Limb (tissue), 2 donors: ENCODE measurements at regions not wholly inside any gene's neighbourhood (a gene's known extent, or its start where the extent isn't known, plus 50 kb on each side); places are given as distances from the start of the nearest gene placed in this dataset.

Experiments
- DNase-seq, 2 donors: peaks; one replicate each; pipeline ENCODE4 v3.0.0-alpha.2; 2016; ENCODE audit errors: extremely low spot score in 2 of 2

DNA sequence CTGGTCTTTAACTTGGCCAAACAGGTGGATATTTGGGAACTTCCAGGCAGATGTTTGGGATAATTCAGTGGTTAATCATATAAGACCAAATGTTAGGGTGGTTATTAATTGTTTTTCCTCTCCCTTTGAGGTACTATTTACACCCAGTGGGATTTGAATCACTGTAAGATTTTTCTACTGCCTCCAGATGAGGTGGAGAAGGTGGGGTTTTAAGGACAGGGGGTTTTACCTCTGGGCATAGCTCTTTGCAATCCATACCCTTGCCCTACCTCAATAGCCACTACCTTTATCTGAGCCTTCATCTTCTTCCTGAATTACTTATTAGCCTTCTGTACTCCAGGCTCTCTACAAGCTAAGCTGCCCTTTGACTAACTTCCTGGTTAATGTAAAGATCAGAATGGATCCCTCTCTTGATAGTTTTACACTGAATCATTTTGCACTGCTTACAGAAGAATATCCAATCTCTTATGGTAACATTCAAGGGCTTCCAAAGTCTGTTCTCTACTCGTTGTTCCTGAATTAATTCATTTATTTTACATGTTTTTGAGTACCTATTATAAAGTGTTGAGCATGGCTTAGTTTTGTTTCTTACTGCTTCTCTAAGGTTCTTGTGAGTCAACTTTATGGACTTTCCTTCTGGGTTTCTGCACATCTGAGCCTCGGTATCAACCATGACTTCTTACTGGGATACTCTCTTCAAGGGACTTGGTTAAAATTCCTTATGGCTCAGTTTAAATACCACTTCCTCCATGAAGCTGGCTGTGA lies 331.2 kb upstream of the TBL1XR1 start:
- DNase-seq, result no peak

DNA sequence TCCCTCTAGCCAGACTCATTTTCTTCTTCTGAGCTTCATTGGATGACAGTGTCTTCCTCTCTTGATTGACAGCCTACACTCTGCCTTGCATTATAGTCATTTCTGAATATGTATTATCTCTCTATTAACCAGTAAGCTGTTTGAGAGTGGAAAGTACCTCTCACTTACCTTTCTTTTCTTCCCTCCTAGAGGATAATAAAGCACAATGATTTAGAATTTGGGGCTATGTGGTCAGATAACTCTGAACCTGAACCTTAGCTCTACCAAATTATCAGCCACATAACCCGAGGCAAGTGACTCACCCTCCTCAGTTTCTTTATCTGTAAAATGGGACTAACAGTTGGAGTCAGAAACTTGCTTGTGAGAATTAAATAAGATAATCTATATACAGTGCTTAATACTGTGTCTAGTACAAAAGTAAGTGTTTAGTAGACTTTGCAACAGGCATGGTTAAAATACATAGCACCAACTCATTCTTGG lies 331.8 kb upstream of the TBL1XR1 start:
- no peak for DNase-seq

DNA sequence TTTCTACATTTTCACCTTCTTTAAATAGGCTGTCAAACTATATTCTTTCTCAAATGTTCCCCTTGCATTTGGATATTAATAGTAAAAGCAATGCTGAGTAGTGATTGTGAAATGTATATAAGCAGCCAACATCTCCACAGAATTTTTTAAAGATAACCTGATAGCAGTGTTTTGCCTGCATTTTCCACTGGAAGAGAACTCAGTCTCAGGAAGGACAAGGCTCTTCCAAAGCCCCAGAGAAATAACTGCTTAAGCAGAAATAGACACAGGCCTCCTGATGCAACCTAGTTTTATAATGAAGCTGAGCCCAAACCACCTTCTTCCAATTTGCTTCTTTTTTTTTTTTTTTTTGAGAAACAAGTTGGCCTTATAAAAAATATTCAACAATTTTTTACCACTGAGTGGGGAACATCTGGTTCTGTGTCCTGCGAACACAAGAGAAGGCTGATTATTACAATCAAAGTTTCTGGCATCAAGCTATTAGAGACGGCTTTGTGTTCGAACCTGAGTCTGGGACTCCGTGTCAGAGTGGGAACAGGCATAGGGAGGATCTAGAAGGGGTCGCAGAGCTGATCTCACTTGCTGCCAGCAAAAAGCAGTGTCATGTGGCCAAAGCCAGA lies 332.5 kb upstream of the TBL1XR1 start:
- no peak for DNase-seq

DNA sequence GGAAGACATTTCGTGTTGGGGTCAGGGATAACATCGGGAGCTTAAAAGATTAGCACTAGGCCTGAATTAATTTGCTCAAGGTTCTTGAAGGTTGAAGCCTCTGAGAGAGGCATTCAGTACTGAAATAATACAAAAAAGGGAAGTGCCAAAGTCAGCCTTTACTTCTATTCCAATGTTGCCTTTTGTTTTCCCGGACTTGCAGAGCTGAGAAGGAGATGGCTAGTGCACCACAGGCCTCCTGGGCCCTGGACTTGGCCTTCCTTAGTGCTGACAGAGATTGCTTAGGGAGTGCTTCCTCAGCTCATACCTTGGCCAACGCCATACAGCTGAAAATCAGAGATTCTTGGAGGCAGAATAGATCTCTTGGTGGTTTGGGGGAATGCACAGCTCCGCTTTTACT lies 333.6 kb upstream of the TBL1XR1 start:
- no peak for DNase-seq

DNA sequence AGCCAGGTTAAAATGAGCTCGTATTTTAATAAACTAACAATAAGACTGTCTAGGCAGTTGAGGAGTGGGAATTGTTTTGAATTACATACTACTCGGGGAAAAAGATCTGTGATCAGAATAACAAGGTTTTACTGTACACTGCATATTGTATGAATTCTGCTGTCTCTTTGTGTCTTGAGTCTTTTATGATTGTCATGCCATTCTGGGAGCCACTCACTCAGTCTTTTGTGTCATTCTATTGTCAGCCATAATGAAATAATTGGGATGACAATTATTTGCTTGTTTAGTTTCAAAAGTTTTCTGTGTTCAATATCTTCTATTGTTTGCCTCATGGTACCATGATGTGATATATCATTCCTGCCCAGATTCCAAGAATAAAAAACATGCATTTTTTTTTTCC lies 339.6 kb upstream of the TBL1XR1 start:
- no peak for DNase-seq

- no peak for DNase-seq
Measured at GRCh38 chr3:177537612-177538011, 340.3 kb upstream of the TBL1XR1 start.

DNA sequence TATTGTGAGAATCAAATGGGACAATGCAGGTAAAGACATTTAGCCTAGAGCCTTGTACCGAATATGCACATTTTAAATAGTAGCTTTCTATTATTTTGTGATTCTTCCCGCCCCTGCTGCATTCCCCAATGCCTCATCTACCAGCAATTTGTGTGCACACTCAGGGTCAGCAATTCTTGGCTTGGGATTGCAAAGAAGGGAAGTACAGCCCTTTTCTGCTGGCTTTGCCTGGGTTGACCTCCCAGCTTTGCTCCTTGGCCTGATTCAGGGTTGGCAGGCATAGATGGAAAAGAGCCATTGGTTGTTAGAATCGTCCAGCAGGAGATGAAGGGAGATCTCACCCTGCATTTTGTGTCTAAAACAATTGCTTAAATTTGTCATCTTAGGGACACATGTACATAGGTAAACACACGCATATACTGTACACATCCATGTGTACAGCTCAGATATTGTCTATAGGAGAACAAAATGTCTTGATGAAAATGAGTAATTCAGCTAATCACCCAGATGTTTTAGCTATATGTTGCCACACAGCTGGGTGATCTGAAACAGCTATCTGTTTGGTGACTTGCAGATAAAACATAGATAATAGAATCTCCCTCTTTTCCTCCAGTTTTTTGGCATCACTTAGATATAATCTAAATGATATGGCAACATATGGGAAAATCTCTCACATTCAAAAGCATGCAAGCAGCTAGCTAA lies 340.9 kb upstream of the TBL1XR1 start:
- no peak for DNase-seq

DNA sequence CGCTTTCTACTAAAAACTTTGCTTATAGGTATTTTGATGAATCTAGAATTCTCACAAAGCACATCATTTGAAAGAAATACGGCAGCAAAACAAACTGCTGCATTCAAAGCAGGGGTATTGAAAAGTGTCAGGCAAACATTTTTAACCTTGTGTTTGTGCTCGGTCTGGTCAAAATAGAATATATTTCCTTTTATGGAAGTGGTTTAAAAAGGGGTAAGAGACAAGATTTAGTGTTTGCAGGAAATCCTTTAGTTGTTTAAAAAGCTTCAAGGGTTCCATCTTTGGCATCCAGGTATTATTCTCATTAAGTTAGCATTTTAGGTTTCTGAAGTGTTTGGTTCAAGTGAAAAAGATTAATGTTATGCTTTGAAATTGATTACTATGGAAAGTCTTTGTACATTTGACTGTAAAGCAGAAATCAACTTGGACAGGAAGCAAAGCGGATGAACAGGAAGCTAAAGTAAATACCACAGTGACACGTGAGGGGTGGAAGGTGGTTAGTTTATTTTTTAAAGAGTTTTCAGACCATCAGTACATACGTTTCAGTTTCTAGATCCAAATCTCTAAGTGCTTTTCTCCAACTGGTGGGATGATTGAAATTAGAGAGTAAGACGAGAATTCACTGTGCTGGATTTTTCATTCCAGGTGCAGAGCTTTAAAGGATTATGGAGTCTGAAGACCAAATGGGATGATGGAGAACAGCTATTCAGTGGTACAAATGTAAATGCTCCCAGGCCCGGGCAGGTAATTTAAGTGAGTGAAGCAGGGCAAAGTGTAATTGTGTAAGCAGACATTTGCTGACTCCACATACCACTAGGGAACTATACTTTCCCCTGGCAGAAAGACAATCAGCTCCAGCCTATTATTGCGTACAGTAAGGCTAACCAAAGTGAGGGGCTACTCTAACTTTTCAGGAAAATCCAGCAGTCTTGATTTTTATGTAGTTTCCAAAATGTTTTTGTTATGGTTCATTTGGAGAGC lies 341.8 kb upstream of the TBL1XR1 start:
- no peak for DNase-seq

DNA sequence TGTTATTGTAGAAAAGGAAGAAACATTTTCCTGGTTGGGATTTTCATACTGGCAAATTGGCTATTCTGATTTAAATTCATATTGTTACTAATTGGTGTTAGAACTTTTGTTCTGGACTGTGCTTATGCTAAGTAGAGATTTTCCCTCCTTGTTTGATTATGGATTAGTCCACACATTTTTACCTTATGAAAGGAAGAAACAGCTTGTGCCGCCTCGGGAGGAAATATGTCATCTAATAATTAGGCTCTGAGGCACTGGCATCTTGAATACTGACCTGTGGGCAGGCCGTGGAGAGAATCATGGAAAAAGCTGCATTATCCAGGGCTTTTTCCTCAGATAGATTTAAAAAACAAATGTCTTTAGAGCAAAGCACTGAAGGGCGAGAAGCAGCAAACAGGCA lies 344.3 kb upstream of the TBL1XR1 start:
- DNase-seq, result no peak

DNA sequence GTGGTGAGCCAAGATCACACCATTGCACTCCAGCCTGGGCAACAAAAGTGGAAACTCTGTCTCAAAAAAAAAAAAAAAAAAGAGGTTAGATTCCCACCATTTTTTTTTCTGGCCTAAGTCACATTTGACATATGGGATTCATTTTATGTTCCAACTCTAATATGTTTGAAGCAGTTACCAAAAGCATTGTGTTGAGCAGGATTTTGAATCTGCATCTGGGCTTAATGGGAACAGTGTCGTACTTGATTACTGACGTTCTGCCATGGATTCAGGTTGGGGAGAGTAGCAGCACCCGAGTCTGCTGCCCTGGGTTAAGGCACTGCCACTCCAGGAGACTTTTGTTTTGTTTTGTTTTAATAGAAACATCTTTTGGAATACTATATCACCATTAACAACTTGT lies 348.7 kb upstream of the TBL1XR1 start:
- DNase-seq, result no peak

GRCh38 chr3:177547711-177548350 lies 350.5 kb upstream of the TBL1XR1 start:
- DNase-seq, result no peak

- DNase-seq, result no peak
Measured at GRCh38 chr3:177550667-177551066, 353.4 kb upstream of the TBL1XR1 start.

DNA sequence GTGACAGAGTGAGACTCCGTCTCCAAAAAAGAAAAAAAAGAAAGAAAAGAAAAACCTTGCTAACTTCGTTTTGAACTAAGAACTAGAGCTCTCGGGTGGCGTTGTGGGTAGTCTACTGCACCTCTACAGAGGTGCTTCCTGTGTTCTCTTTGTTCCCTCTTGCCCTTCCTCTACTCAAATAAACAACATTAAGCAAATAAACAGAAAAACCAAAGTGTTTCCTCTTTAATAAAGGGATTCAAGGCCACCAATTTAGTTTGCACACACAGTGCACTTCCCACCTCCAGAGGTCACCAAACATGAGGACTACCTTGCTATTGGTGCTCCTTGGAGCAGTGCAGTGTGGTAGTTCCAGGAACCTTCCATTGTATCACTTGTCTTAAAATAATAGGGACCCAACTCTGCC lies 354.2 kb upstream of the TBL1XR1 start:
- no peak for DNase-seq

DNA sequence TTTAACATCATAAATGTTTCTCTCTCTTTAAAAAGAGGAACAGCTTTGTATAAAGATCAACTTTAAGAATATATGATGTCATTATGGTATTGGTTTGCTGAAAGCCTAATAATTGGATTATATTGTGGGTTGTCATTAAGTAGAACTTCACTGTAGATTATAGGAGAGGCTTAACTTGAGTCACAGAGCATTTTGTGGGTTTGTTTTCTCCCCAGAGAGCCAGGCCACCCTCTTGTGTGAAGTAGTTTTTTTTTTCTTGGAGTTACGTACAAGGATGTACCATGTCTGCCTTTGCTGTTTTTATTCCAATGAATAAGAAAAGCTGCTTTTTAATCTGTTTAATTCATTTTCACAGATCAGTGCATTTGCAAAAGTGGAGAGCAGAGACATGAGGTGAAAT lies 354.8 kb upstream of the TBL1XR1 start:
- DNase-seq, result no peak

GRCh38 chr3:177553012-177553411 lies 355.7 kb upstream of the TBL1XR1 start:
- no peak for DNase-seq

GRCh38 chr3:177553579-177553978 lies 356.3 kb upstream of the TBL1XR1 start:
- DNase-seq, result no peak

DNA sequence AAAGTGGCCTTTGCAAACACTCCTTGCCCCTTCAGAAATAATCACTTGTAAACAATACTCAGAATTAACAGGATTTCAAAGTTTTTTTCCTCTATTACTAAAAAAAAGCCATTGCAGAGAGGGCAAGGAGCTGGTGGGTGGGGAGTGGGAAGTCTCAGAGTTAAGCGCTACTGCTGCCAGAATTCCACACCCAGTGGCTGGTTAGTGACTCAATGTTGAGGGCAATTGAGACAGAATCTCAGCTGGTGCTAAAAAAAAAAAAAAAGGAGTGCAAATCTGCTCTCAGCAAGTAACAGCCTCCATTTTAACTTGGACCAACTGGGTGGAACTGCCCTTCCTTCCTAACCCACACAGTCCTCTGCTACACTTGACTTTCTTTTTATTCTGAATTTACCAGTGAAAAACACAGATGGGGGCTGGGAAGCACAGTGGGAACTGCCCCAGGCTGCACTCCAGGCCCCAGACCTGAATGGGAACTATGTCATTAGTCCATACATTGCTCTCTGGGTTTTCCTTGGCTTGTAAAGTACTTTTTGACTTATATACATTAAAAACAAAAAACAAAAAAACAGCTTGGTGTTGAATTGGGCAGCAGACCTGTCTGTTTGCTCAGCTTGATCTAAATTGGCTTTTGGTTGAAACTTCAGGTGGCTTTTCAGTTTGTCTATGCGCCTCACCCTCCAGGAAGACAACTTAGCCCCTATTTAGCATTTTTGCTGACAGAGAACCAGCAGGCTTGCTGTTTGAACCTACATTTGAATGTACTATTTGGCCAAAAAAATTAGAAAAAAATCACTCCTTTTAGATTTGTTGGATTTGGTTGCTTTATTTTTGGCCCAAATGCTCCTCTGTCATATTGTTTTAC lies 357.8 kb upstream of the TBL1XR1 start:
- DNase-seq, result no peak

- no peak for DNase-seq
Measured at GRCh38 chr3:177557548-177557947, 360.3 kb upstream of the TBL1XR1 start.

- DNase-seq, result no peak
Measured at GRCh38 chr3:177561365-177561764, 364.1 kb upstream of the TBL1XR1 start.
